ENCODE measurements at regions not wholly inside any gene's neighbourhood (a gene's known extent, or its start where the extent isn't known, plus 50 kb on each side); places are given as distances from the start of the nearest gene placed in this dataset.

DNA sequence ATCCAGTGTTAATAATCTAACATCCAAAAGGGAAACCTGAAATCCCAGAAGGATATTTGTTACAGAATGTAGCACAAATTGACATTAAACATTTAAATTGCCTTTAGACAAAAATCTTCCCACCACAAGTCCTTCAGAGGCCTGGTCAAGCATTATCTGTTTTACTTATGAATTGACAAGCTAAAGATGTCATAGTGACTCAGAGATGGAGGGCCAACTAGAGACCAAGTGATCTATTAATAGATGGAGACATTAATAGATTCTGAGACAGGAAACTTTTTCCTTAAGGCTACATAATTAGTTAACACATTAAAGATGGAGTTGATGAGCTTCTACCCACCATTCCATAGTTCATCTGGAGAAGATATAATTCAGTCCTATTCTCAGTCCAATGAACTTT lies 526.2 kb downstream of the IRS1 start:
- no peak for TF ChIP-seq POLR2A (IDR thresholded peaks at IDR 0.05)
- TF ChIP-seq, protein P1, sequence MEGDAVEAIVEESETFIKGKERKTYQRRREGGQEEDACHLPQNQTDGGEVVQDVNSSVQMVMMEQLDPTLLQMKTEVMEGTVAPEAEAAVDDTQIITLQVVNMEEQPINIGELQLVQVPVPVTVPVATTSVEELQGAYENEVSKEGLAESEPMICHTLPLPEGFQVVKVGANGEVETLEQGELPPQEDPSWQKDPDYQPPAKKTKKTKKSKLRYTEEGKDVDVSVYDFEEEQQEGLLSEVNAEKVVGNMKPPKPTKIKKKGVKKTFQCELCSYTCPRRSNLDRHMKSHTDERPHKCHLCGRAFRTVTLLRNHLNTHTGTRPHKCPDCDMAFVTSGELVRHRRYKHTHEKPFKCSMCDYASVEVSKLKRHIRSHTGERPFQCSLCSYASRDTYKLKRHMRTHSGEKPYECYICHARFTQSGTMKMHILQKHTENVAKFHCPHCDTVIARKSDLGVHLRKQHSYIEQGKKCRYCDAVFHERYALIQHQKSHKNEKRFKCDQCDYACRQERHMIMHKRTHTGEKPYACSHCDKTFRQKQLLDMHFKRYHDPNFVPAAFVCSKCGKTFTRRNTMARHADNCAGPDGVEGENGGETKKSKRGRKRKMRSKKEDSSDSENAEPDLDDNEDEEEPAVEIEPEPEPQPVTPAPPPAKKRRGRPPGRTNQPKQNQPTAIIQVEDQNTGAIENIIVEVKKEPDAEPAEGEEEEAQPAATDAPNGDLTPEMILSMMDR (IDR thresholded peaks at IDR 0.05): no peak
